Upper lobe of right lung (tissue), 1 donor: ENCODE measurements at regions not wholly inside any gene's neighbourhood (a gene's known extent, or its start where the extent isn't known, plus 50 kb on each side); places are given as distances from the start of the nearest gene placed in this dataset.
"Not testable (repeated sequence)": the region's sequence is repeated elsewhere in the genome, so short reads cannot be mapped to it uniquely, and the experiment has no call there.

Experiments used
- ATAC-seq: fragments of 200-7000 bp; cut with Tn5 transposase; one replicate; pipeline ENCODE4 v1.9.1; 2020; ENCODE audit warnings: mild to moderate bottlenecking, moderate library complexity
- DNase-seq: peaks from one replicate; pipeline ENCODE4 v3.0.0-alpha.2; 2020
- H3K27ac ChIP-seq: fragments of 200-600 bp; one replicate; pipeline ENCODE4 v1.8.0; 2022
- H3K27me3 ChIP-seq: fragments of 200-600 bp; one replicate; pipeline ENCODE4 v1.8.0; 2022; ENCODE audit warnings: mild to moderate bottlenecking
- H3K36me3 ChIP-seq: fragments of 200-600 bp; one replicate; pipeline ENCODE4 v1.8.0; 2022
- H3K4me1 ChIP-seq: fragments of 200-600 bp; one replicate; pipeline ENCODE4 v1.8.0; 2022
- H3K4me3 ChIP-seq: fragments of 200-600 bp; one replicate; pipeline ENCODE4 v1.8.0; 2022; ENCODE audit warnings: mild to moderate bottlenecking
- H3K9me3 ChIP-seq: fragments of 200-600 bp; one replicate; pipeline ENCODE4 v1.8.0; 2022
- CTCF ChIP-seq: fragments of 200-600 bp; IDR thresholded peaks from one replicate; pipeline ENCODE4 v1.8.0; 2022; ENCODE audit warnings: antibody characterized with exemption
- intact Hi-C: fragments of 100-400 bp; cut with DNase I; formaldehyde crosslinking; loops from one replicate; pipeline ENCODE4 v1.11.0; 2022
- donor health status: DM: no; HTN: yes; CAD: no; lungs with severe emphysema.

- no peaks in the 10 kb centered on the region for H3K36me3 ChIP-seq
- TF ChIP-seq CTCF: no peak
- no peak overlapping the region for H3K4me3 ChIP-seq
- H3K4me1 ChIP-seq: no peaks in the 10 kb centered on the region
- DNase-seq (no peak), ATAC-seq (peak; percentile 51)
- no peaks in the 10 kb centered on the region for H3K27me3 ChIP-seq
- H3K9me3 ChIP-seq: no peaks in the 10 kb centered on the region
- intact Hi-C loops: no loop called here
- no peak overlapping the region for H3K27ac ChIP-seq
Observed at GRCh38 chr4:137952116-137952515, 290.0 kb downstream of the SLC7A11 start.

DNA sequence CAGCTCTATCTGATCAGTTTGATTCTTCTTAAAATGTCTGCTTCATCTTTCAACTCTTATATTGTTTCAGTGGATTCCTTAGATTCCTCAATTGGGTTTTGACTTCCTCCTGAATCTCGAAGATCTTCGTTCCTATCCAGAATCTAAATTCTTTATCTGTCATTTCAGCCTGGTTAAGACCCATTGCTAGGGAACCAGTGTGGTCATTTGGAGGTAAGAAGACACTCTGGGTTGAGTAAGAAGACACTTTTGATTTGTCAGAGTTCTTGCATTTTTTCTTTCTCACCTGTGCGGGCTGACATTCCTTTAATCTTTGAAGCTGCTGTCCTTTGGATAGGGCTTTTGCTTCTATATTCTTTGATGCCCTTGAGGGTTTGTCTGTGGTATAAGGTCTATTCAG, 291.9 kb downstream of the SLC7A11 start:
- no peak overlapping the region for H3K4me3 ChIP-seq
- H3K4me1 ChIP-seq: no peaks in the 10 kb centered on the region
- no peak for DNase-seq
- no peaks in the 10 kb centered on the region for H3K9me3 ChIP-seq
- H3K27ac ChIP-seq: no peak overlapping the region
- TF ChIP-seq CTCF: no peak
- intact Hi-C loops: no loop called here
- ATAC-seq: no peak
- H3K27me3 ChIP-seq: no peaks in the 10 kb centered on the region
- H3K36me3 ChIP-seq: no peaks in the 10 kb centered on the region

GRCh38 chr4:137949746-137950145, 292.4 kb downstream of the SLC7A11 start:
- DNase-seq (no peak), ATAC-seq (no peak)
- Histone ChIP-seq H3K27ac (no peak overlapping the region), H3K4me1 (no peaks in the 10 kb centered on the region), H3K4me3 (no peak overlapping the region), H3K36me3 (no peaks in the 10 kb centered on the region), H3K27me3 (no peaks in the 10 kb centered on the region), H3K9me3 (no peaks in the 10 kb centered on the region)
- no peak for TF ChIP-seq CTCF
- intact Hi-C loops: no loop called here

GRCh38 chr4:137946453-137947174, 295.5 kb downstream of the SLC7A11 start:
- ATAC-seq (no peak), DNase-seq (no peak)
- no peak overlapping the region for H3K27ac ChIP-seq
- H3K4me3 ChIP-seq: no peak overlapping the region
- H3K9me3 ChIP-seq: no peaks in the 10 kb centered on the region
- TF ChIP-seq CTCF: no peak
- H3K27me3 ChIP-seq: no peaks in the 10 kb centered on the region
- H3K4me1 ChIP-seq: no peaks in the 10 kb centered on the region
- intact Hi-C loops: no loop called here
- H3K36me3 ChIP-seq: no peaks in the 10 kb centered on the region

DNA sequence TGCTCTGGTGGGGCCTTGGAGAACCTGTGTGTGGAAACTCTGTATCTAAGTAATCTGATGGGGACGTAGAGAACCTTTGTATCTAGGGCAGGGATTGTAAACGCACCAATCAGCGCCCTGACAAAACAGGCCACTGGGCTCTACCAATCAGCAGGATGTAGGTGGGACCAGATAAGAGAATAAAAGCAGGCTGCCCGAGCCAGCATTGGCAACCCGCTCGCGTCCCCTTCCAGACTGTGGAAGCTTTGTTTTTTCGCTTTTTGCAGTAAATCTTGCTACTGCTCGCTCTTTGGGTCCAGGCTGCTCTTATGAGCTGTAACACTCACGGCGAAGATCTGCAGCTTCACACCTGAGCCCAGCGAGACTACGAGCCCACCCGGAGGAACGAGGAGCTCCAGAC, 299.3 kb downstream of the SLC7A11 start:
- H3K36me3 ChIP-seq, H3K4me3 ChIP-seq, ATAC-seq, intact Hi-C loops, H3K4me1 ChIP-seq, H3K9me3 ChIP-seq, DNase-seq, H3K27me3 ChIP-seq, H3K27ac ChIP-seq: not testable (repeated sequence)

DNA sequence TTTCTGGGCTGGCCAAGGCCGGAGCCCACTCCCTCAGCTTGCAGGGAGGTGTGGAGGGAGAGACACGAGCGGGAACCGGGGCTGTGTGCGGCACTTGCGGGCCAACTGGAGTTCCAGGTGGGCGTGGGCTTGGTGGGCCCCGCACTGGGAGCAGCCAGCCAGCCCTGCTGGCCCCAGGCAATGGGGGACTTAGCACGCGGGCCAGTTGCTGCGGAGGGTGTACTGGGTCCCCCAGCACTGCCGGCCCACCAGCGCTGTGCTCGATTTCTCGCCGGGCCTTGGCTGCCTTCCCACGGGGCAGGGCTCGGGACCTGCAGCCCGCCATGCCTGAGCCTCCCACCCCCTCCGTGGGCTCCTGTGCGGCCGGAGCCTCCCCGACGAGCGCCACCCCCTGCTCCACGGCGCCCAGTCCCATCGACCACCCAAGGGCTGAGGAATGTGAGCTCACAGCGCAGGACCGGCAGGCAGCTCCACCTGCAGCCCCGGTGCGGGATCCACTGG, 300.1 kb downstream of the SLC7A11 start:
- H3K4me1 ChIP-seq, H3K27me3 ChIP-seq, intact Hi-C loops, ATAC-seq, H3K36me3 ChIP-seq, H3K27ac ChIP-seq, H3K9me3 ChIP-seq, H3K4me3 ChIP-seq, DNase-seq: not testable (repeated sequence)

GRCh38 chr4:137934911-137935310, 307.2 kb downstream of the SLC7A11 start:
- TF ChIP-seq CTCF: no peak
- Histone ChIP-seq H3K9me3 (no peaks in the 10 kb centered on the region), H3K27ac (no peak overlapping the region), H3K4me1 (no peaks in the 10 kb centered on the region), H3K27me3 (no peaks in the 10 kb centered on the region), H3K36me3 (no peaks in the 10 kb centered on the region), H3K4me3 (no peak overlapping the region)
- DNase-seq (no peak), ATAC-seq (no peak)
- intact Hi-C loops: no loop called here
